Non-pigmented ciliary epithelial cell (primary cell): ENCODE measurements at regions not wholly inside any gene's neighbourhood (a gene's known extent, or its start where the extent isn't known, plus 50 kb on each side); places are given as distances from the start of the nearest gene placed in this dataset.

Experiments
- DNase-seq: peaks from one replicate; pipeline ENCODE4 v3.0.0-alpha.2; 2010; ENCODE audit warnings: low read depth

- no peak for DNase-seq
These were observed 115.1 kb upstream of the DAP start for GRCh38 chr5:10876006-10876744.

- DNase-seq = no peak
These were observed 114.3 kb upstream of the DAP start for GRCh38 chr5:10875201-10875768.

- DNase-seq = no peak
These were observed 113.5 kb upstream of the DAP start for GRCh38 chr5:10874541-10874940.

GRCh38 chr5:10870791-10871190 lies 109.8 kb upstream of the DAP start:
- DNase-seq = no peak

- DNase-seq = no peak
These were observed 107.9 kb upstream of the DAP start for GRCh38 chr5:10868956-10869355.

GRCh38 chr5:10867389-10868303 lies 106.6 kb upstream of the DAP start:
- no peak for DNase-seq

GRCh38 chr5:10866913-10867312 lies 105.9 kb upstream of the DAP start:
- no peak for DNase-seq

- DNase-seq = no peak
These were observed 102.8 kb upstream of the DAP start for GRCh38 chr5:10863763-10864383.

- no peak for DNase-seq
These were observed 101.1 kb upstream of the DAP start for GRCh38 chr5:10862085-10862484.

- DNase-seq = no peak
These were observed 100.4 kb upstream of the DAP start for GRCh38 chr5:10861423-10861790.

- no peak for DNase-seq
These were observed 99.8 kb upstream of the DAP start for GRCh38 chr5:10860645-10861422.

- no peak for DNase-seq
These were observed 99.1 kb upstream of the DAP start for GRCh38 chr5:10860196-10860543.

GRCh38 chr5:10859393-10860195 lies 98.6 kb upstream of the DAP start:
- no peak for DNase-seq

- no peak for DNase-seq
These were observed 97.9 kb upstream of the DAP start for GRCh38 chr5:10858945-10859344.

GRCh38 chr5:10858307-10858706 lies 97.3 kb upstream of the DAP start:
- DNase-seq = no peak

GRCh38 chr5:10857338-10857733 lies 96.3 kb upstream of the DAP start:
- DNase-seq = no peak

GRCh38 chr5:10856683-10857337 lies 95.8 kb upstream of the DAP start:
- DNase-seq = peak; percentile 63

GRCh38 chr5:10856071-10856470 lies 95.0 kb upstream of the DAP start:
- DNase-seq = no peak

GRCh38 chr5:10854506-10855277 lies 93.7 kb upstream of the DAP start:
- DNase-seq = no peak

- no peak for DNase-seq
These were observed 92.1 kb upstream of the DAP start for GRCh38 chr5:10853154-10853553.
